ENCODE measurements at regions not wholly inside any gene's neighbourhood (a gene's known extent, or its start where the extent isn't known, plus 50 kb on each side); places are given as distances from the start of the nearest gene placed in this dataset.
"Not testable (repeated sequence)": the region's sequence is repeated elsewhere in the genome, so short reads cannot be mapped to it uniquely, and the experiment has no call there.

DNA sequence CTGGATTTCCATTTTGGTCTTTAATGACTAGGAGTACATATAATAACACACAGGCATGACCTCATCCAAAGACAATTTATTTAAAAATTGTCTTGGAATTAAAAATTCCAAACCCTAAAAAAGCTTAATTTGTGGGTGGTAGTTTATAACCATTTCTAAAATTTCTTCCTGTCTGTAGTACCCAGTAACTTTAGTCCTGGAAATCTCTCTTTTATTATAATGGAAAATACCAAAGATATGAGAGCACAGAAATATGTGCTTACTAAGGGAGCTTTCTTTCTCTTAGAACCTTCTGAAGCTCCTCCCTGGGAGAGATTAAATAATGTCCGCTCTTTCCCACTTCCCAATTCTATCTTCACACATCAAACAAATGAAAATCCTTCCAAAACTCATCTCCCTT is 70.5 kb upstream of the PRL start:
- Histone ChIP-seq H3K4me1 (ENCODE audit: control insufficient read depth, low read depth, low read length) (no peaks in the 10 kb centered on the region), H4K5ac (ENCODE audit: low read length) (no peak overlapping the region), H3K23ac (ENCODE audit: low read length) (no peak overlapping the region), H3K18ac (ENCODE audit: low read length) (no peak overlapping the region), H3K56ac (ENCODE audit: low read length) (no peak overlapping the region), H3K27ac (ENCODE audit: low read depth, low read length) (no peak overlapping the region), H3K4me3 (ENCODE audit: low read length) (no peak overlapping the region), H3K79me2 (ENCODE audit: control insufficient read depth, insufficient read depth, low read length) (no peaks in the 10 kb centered on the region), H3K4me2 (ENCODE audit: low read length) (no peak overlapping the region), H3K27me3 (ENCODE audit: insufficient read depth, low read length, poor library complexity) (no peaks in the 10 kb centered on the region), H3K9ac (ENCODE audit: low read length) (no peak overlapping the region), H3K79me1 (ENCODE audit: low read length) (no peaks in the 10 kb centered on the region), H3K36me3 (ENCODE audit: control insufficient read depth, insufficient read depth, low read length) (no peaks in the 10 kb centered on the region), H2BK5ac (ENCODE audit: low read length) (no peak overlapping the region), H3K4ac (ENCODE audit: low read depth, low read length) (no peak overlapping the region), H2AK5ac (ENCODE audit: low read length) (no peak overlapping the region), H2BK15ac (replicated peaks; ENCODE audit: low read depth) (no peak overlapping the region), H4K8ac (ENCODE audit: low read depth, low read length) (no peak overlapping the region), H2BK120ac (ENCODE audit: low read depth, low read length) (no peak overlapping the region)
- no CpG with 5 or more reads among the region's 1 CpG for WGBS (ENCODE audit: extremely low coverage, insufficient coverage, low lambda C conversion rate)
- no peak for DNase-seq

DNA sequence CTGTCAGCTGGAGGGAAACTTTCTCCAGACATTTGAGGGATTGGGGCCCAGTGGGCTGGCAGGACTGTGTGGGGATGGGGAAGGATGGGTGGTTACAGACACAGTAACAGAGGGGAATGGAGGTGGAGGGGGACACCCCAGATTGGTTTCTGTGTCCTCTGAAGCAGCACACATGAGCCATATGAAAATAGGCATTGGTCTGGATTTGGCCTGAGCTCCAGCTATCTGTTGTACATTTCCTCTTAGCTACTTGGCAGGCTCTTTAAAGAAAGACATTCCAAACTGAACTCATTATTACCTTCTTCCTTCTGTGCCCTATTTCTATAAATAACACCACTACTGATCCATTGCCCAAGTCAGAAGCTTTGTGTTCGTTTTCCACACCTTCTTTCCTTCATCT is 72.0 kb upstream of the PRL start:
- no peak for DNase-seq
- no peak overlapping the region for H2BK5ac ChIP-seq (ENCODE audit: low read length)
- no peak overlapping the region for H3K27ac ChIP-seq (ENCODE audit: low read depth, low read length)
- H3K36me3 ChIP-seq (ENCODE audit: control insufficient read depth, insufficient read depth, low read length) = no peaks in the 10 kb centered on the region
- no peak overlapping the region for H2BK120ac ChIP-seq (ENCODE audit: low read depth, low read length)
- H3K18ac ChIP-seq (ENCODE audit: low read length) = no peak overlapping the region
- H4K5ac ChIP-seq (ENCODE audit: low read length) = no peak overlapping the region
- H3K23ac ChIP-seq (ENCODE audit: low read length) = no peak overlapping the region
- H3K4me1 ChIP-seq (ENCODE audit: control insufficient read depth, low read depth, low read length) = no peaks in the 10 kb centered on the region
- H3K27me3 ChIP-seq (ENCODE audit: insufficient read depth, low read length, poor library complexity) = no peaks in the 10 kb centered on the region
- H3K79me2 ChIP-seq (ENCODE audit: control insufficient read depth, insufficient read depth, low read length) = no peaks in the 10 kb centered on the region
- H3K4me2 ChIP-seq (ENCODE audit: low read length) = no peak overlapping the region
- no CpG with 5 or more reads among the region's 1 CpG for WGBS (ENCODE audit: extremely low coverage, insufficient coverage, low lambda C conversion rate)
- no peak overlapping the region for H3K56ac ChIP-seq (ENCODE audit: low read length)
- no peak overlapping the region for H2BK15ac ChIP-seq (replicated peaks; ENCODE audit: low read depth)
- no peak overlapping the region for H4K8ac ChIP-seq (ENCODE audit: low read depth, low read length)
- no peak overlapping the region for H3K4me3 ChIP-seq (ENCODE audit: low read length)
- no peak overlapping the region for H2AK5ac ChIP-seq (ENCODE audit: low read length)
- H3K9ac ChIP-seq (ENCODE audit: low read length) = no peak overlapping the region
- no peaks in the 10 kb centered on the region for H3K79me1 ChIP-seq (ENCODE audit: low read length)
- H3K4ac ChIP-seq (ENCODE audit: low read depth, low read length) = no peak overlapping the region

DNA sequence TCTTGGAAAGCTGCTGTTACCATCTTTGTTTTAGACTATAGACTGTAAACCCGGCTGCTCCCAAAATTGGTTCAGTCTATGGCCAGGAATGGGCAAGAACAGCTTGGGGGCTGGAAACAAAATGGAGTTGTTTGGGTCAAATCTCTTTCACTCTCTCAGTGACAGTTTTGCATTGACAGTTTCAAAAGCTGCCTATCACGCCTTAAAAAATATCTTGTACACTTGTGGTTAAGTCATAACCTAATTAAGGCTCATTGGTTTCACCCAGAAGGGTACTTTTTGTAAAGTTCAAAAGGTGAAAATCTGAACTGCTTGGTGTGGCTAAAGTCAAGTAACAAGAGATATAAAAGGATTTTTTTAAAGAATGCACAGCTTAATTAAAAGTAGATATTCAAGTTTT is 76.1 kb upstream of the PRL start:
- Histone ChIP-seq H3K4me1 (ENCODE audit: control insufficient read depth, low read depth, low read length) (no peaks in the 10 kb centered on the region), H4K8ac (ENCODE audit: low read depth, low read length) (no peak overlapping the region), H2AK5ac (ENCODE audit: low read length) (no peak overlapping the region), H3K79me1 (ENCODE audit: low read length) (no peaks in the 10 kb centered on the region), H4K5ac (ENCODE audit: low read length) (no peak overlapping the region), H3K79me2 (ENCODE audit: control insufficient read depth, insufficient read depth, low read length) (no peaks in the 10 kb centered on the region), H3K27ac (ENCODE audit: low read depth, low read length) (no peak overlapping the region), H2BK15ac (replicated peaks; ENCODE audit: low read depth) (no peak overlapping the region), H3K4ac (ENCODE audit: low read depth, low read length) (no peak overlapping the region), H3K36me3 (ENCODE audit: control insufficient read depth, insufficient read depth, low read length) (no peaks in the 10 kb centered on the region), H3K23ac (ENCODE audit: low read length) (no peak overlapping the region), H2BK120ac (ENCODE audit: low read depth, low read length) (no peak overlapping the region), H3K27me3 (ENCODE audit: insufficient read depth, low read length, poor library complexity) (no peaks in the 10 kb centered on the region), H3K9ac (ENCODE audit: low read length) (no peak overlapping the region), H3K18ac (ENCODE audit: low read length) (no peak overlapping the region), H3K4me3 (ENCODE audit: low read length) (no peak overlapping the region), H3K56ac (ENCODE audit: low read length) (no peak overlapping the region), H2BK5ac (ENCODE audit: low read length) (no peak overlapping the region), H3K4me2 (ENCODE audit: low read length) (no peak overlapping the region)
- no peak for DNase-seq
- WGBS (ENCODE audit: extremely low coverage, insufficient coverage, low lambda C conversion rate) = no CpG with 5 or more reads among the region's 2 CpGs

DNA sequence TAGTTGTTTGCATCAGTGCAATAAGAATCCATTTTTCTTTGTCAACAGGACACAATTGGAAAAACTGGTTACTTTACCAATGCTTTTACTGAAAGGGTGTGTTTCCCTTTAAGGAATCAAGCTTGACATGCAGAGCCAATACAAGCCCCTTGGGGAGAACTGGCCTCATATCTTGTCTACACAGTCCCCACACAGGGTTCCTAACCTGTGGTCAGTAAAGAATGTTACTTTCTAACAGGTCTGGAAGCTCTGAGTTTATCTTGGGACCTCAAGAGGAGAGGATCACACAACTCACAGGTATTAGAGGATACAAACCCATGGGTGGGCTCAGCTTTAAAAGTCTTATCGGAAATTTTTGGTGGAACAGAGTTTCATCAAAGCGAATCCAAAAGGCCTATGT is 78.1 kb upstream of the PRL start:
- no CpG with 5 or more reads among the region's 2 CpGs for WGBS (ENCODE audit: extremely low coverage, insufficient coverage, low lambda C conversion rate)
- not testable (repeated sequence) for H3K4me3 ChIP-seq (ENCODE audit: low read length); H3K4ac ChIP-seq (ENCODE audit: low read depth, low read length); H3K27ac ChIP-seq (ENCODE audit: low read depth, low read length); H3K18ac ChIP-seq (ENCODE audit: low read length); H2AK5ac ChIP-seq (ENCODE audit: low read length); H3K79me1 ChIP-seq (ENCODE audit: low read length); H3K23ac ChIP-seq (ENCODE audit: low read length); H2BK15ac ChIP-seq (replicated peaks; ENCODE audit: low read depth); H4K8ac ChIP-seq (ENCODE audit: low read depth, low read length); H3K56ac ChIP-seq (ENCODE audit: low read length); H2BK120ac ChIP-seq (ENCODE audit: low read depth, low read length); H3K27me3 ChIP-seq (ENCODE audit: insufficient read depth, low read length, poor library complexity); H4K5ac ChIP-seq (ENCODE audit: low read length); H3K36me3 ChIP-seq (ENCODE audit: control insufficient read depth, insufficient read depth, low read length); DNase-seq; H3K79me2 ChIP-seq (ENCODE audit: control insufficient read depth, insufficient read depth, low read length); H3K4me2 ChIP-seq (ENCODE audit: low read length); H3K9ac ChIP-seq (ENCODE audit: low read length); H2BK5ac ChIP-seq (ENCODE audit: low read length); H3K4me1 ChIP-seq (ENCODE audit: control insufficient read depth, low read depth, low read length)

DNA sequence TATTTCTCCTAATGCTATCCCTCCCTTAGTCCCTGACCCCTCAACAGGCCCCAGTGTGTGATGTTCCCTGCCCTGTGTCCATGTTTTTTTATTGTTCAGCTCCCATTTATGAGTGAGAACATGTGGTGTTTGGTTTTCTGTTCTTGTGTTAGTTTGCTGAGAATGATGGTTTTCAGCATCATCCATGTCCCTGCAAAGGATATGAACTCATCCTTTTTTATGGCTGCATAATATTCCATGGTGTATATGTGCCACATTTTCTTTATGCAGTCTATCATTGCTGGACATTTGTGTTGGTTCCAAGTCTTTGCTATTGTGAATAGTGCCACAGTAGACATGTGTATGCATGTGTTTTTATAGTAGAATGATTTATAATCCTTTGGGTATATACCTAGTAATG is 79.5 kb upstream of the PRL start:
- not testable (repeated sequence) for H3K27me3 ChIP-seq (ENCODE audit: insufficient read depth, low read length, poor library complexity); H2BK5ac ChIP-seq (ENCODE audit: low read length); H4K5ac ChIP-seq (ENCODE audit: low read length); H3K4me1 ChIP-seq (ENCODE audit: control insufficient read depth, low read depth, low read length); H2BK120ac ChIP-seq (ENCODE audit: low read depth, low read length); H3K79me2 ChIP-seq (ENCODE audit: control insufficient read depth, insufficient read depth, low read length); DNase-seq; H4K8ac ChIP-seq (ENCODE audit: low read depth, low read length); H3K4me2 ChIP-seq (ENCODE audit: low read length); H3K36me3 ChIP-seq (ENCODE audit: control insufficient read depth, insufficient read depth, low read length); H3K79me1 ChIP-seq (ENCODE audit: low read length); H3K23ac ChIP-seq (ENCODE audit: low read length); H2BK15ac ChIP-seq (replicated peaks; ENCODE audit: low read depth); H2AK5ac ChIP-seq (ENCODE audit: low read length); H3K56ac ChIP-seq (ENCODE audit: low read length); H3K18ac ChIP-seq (ENCODE audit: low read length); H3K9ac ChIP-seq (ENCODE audit: low read length); H3K4me3 ChIP-seq (ENCODE audit: low read length); H3K4ac ChIP-seq (ENCODE audit: low read depth, low read length); H3K27ac ChIP-seq (ENCODE audit: low read depth, low read length)

DNA sequence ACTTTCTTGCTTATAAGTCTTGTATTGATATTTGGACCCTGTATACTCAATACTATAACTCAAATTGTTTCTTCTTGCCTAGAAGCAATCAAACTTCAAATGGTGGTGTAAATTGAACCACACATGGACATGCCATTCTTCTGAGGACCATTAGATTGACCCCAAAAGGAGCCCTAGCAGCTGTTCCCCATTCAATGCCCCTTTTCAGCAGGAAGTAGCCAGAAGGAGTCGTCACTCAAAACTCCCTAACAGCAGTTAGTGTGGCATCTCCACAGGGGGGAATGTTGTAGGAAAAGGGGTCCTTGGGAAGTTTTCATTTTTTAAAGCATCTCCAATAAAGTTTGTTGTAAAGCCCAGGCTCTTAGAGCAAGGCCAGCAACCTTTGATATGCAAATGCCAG is 81.7 kb upstream of the PRL start:
- H3K4ac ChIP-seq (ENCODE audit: low read depth, low read length); H3K18ac ChIP-seq (ENCODE audit: low read length); H3K79me1 ChIP-seq (ENCODE audit: low read length); H2BK120ac ChIP-seq (ENCODE audit: low read depth, low read length); H3K9ac ChIP-seq (ENCODE audit: low read length); H2BK5ac ChIP-seq (ENCODE audit: low read length); H4K8ac ChIP-seq (ENCODE audit: low read depth, low read length); H3K4me2 ChIP-seq (ENCODE audit: low read length); H2BK15ac ChIP-seq (replicated peaks; ENCODE audit: low read depth); H3K4me3 ChIP-seq (ENCODE audit: low read length); H3K79me2 ChIP-seq (ENCODE audit: control insufficient read depth, insufficient read depth, low read length); H3K36me3 ChIP-seq (ENCODE audit: control insufficient read depth, insufficient read depth, low read length); H3K23ac ChIP-seq (ENCODE audit: low read length); H3K27me3 ChIP-seq (ENCODE audit: insufficient read depth, low read length, poor library complexity); DNase-seq; H4K5ac ChIP-seq (ENCODE audit: low read length); H3K56ac ChIP-seq (ENCODE audit: low read length); H3K4me1 ChIP-seq (ENCODE audit: control insufficient read depth, low read depth, low read length); H2AK5ac ChIP-seq (ENCODE audit: low read length); H3K27ac ChIP-seq (ENCODE audit: low read depth, low read length): not testable (repeated sequence)
- WGBS (ENCODE audit: extremely low coverage, insufficient coverage, low lambda C conversion rate) = no CpG with 5 or more reads among the region's 1 CpG
